ENCODE measurements at regions not wholly inside any gene's neighbourhood (a gene's known extent, or its start where the extent isn't known, plus 50 kb on each side); places are given as distances from the start of the nearest gene placed in this dataset.

DNA sequence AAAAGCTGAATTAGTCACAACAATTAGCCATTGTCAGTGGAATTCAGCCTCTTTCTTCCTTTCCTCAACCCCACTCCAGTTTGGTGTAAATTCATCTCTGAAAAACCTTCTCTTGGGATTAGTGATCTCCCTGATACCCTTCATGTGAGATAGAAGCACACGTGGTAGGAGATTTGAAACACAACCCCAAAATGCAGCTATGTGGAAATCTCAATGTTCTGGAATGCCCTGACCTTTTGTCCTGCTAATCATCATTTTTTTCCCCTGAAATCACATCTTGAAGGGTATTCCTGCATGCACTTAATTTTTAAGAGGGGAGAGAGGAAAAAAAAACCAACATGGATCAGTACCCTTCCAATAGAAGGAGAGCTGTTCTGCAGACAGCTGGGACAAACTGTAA is 612.6 kb downstream of the EBF1 start:
- no peak overlapping the region for H3K4me3 ChIP-seq (ENCODE audit: low read depth, low read length)
- TF ChIP-seq, protein P1, sequence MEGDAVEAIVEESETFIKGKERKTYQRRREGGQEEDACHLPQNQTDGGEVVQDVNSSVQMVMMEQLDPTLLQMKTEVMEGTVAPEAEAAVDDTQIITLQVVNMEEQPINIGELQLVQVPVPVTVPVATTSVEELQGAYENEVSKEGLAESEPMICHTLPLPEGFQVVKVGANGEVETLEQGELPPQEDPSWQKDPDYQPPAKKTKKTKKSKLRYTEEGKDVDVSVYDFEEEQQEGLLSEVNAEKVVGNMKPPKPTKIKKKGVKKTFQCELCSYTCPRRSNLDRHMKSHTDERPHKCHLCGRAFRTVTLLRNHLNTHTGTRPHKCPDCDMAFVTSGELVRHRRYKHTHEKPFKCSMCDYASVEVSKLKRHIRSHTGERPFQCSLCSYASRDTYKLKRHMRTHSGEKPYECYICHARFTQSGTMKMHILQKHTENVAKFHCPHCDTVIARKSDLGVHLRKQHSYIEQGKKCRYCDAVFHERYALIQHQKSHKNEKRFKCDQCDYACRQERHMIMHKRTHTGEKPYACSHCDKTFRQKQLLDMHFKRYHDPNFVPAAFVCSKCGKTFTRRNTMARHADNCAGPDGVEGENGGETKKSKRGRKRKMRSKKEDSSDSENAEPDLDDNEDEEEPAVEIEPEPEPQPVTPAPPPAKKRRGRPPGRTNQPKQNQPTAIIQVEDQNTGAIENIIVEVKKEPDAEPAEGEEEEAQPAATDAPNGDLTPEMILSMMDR (IDR thresholded peaks at IDR 0.05; ENCODE audit: borderline replicate concordance, insufficient read depth, low read depth, low read length), result no peak

DNA sequence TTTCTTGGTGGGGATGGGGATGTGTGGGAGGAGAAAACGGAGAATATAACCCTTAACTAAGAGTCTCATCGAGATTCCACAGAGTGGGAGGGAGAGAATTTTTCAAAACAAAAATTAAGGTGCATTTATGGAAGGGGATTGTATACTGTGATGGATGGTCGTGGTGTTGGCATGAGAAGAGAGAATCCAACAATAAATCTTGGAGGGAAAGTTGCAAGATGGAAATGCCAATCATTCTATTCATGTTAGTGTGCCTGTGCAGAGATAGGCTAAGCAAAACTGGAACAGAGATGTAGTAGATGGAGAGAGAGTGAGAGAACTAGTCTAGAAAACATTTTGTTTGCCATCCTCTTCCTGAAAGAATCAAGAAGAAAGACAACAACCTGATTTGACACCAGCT is 613.1 kb downstream of the EBF1 start:
- H3K4me3 ChIP-seq (ENCODE audit: low read depth, low read length), result no peak overlapping the region
- TF ChIP-seq, protein P1 (IDR thresholded peaks at IDR 0.05; ENCODE audit: borderline replicate concordance, insufficient read depth, low read depth, low read length), result no peak

DNA sequence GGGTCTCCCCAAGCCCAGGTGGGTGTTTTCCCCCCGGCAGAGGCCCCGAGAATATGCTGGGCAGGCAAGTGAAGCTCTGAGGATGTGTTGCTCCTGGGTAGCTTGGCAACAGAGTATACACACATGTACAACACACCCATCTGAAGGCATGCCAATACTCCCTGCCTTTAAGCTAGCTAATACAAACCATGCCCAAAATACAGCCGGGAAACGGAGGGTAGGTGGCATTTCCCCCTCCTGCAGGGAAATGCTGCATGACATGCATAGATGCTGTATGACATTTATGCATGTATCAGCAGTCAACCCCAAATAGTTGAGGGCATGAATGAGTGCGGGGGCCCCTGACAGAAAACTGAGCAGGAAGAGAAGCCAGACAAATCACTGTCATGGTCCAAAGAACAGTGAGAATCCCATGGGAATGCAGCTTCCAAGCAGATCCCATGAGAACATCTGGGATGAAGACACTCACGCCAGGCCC is 614.1 kb downstream of the EBF1 start:
- TF ChIP-seq, protein P1 (IDR thresholded peaks at IDR 0.05; ENCODE audit: borderline replicate concordance, insufficient read depth, low read depth, low read length), result no peak
- no peak overlapping the region for H3K4me3 ChIP-seq (ENCODE audit: low read depth, low read length)

DNA sequence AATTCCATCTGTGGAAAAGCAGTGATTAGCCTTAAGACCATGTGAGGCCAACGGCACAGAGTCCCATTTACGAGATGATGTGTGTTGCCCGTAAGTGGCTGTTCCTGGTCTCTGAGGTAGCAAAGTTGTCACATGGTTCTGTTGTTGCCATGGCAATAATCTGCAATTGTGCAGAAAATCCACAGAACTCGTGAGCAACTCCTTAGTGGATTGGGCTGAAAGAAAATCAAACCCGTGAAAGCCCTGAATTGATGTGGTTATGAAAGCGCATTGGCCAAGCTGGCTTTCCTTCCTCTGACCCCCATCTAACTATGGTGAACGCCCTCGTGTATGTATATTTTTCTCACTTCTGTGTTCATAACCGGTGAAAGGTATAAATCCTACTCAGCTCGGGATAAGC is 614.7 kb downstream of the EBF1 start:
- no peak overlapping the region for H3K4me3 ChIP-seq (ENCODE audit: low read depth, low read length)
- TF ChIP-seq, protein P1 (IDR thresholded peaks at IDR 0.05; ENCODE audit: borderline replicate concordance, insufficient read depth, low read depth, low read length), result no peak

DNA sequence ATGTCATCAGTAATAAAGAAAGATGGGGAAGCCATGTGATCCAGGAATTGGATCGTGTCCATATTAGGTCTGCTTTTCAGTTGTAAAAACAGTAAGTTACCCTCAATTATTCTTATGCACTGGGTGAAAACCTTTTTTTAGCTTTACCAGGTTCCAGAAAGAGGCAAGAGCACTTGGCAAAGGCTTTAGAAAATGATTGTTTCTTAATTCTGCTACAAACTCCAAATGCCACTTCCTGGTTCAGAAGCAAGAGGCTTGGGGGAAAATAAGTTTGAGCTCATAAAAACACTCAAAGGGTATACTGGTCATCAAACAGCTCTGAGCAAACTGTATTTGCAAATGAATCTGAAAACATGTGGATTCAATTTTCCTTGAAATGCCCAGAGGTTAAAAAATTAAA is 615.6 kb downstream of the EBF1 start:
- TF ChIP-seq, protein P1 (IDR thresholded peaks at IDR 0.05; ENCODE audit: borderline replicate concordance, insufficient read depth, low read depth, low read length), result no peak
- H3K4me3 ChIP-seq (ENCODE audit: low read depth, low read length), result no peak overlapping the region

DNA sequence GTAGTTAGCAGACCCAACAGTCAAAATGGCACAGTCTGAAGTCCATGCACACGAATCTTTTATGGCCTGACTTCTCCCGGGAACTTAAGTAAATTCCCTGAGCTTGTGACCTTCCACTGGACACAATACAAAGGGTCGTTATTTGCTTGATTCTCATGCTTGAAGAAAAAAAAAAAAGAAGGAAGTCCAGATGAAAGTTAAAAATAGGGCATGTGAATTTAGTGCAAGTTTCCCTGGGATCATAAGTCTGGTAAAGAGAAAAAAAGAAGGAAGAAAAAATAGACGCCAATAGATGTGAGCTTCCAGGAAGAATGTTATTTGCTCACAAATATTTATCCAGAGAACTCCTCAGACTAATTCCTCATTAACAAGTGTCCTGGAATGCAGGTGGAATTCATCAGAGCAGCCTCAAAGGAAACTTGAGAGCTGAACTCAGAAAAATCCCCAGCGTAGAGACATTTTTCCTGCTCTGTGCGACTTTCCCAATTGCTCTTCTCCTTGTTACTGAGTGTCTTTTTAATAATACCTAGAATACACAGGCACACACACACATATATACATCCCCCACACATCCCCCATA is 616.3 kb downstream of the EBF1 start:
- TF ChIP-seq, protein P1 (IDR thresholded peaks at IDR 0.05; ENCODE audit: borderline replicate concordance, insufficient read depth, low read depth, low read length), result no peak
- H3K4me3 ChIP-seq (ENCODE audit: low read depth, low read length), result no peak overlapping the region

DNA sequence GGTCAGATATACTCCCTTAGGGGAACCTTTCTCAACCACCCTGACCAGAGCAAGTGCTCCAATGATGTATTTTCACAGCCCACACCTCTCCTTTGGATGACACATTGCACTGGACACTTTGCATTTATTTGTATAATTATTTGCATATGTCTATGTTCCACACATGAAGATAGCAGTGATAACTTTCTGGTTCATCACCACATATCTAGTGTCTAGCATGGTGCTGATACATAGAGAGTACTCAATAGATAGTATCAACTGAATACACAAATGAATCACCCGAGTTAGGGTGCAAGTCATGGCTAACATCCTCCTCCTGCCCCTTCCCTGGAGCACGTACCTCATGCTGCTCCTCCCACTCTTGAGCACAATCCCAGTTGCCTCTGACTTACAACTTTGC is 617.6 kb downstream of the EBF1 start:
- TF ChIP-seq, protein P1 (IDR thresholded peaks at IDR 0.05; ENCODE audit: borderline replicate concordance, insufficient read depth, low read depth, low read length), result no peak
- no peak overlapping the region for H3K4me3 ChIP-seq (ENCODE audit: low read depth, low read length)
